ENCODE measurements at regions not wholly inside any gene's neighbourhood (a gene's known extent, or its start where the extent isn't known, plus 50 kb on each side); places are given as distances from the start of the nearest gene placed in this dataset.

- TF ChIP-seq POLR2A (IDR thresholded peaks at IDR 0.05) (no peak), CTCF (IDR thresholded peaks at IDR 0.05) (no peak), POLR2AphosphoS5 (IDR thresholded peaks at IDR 0.05) (no peak)
Observed at GRCh38 chr3:117408811-117409210, 699.2 kb downstream of the TUSC7 start.

All from prostate gland (tissue), 2 donors.